ENCODE measurements at regions not wholly inside any gene's neighbourhood (a gene's known extent, or its start where the extent isn't known, plus 50 kb on each side); places are given as distances from the start of the nearest gene placed in this dataset.
"Not testable (repeated sequence)": the region's sequence is repeated elsewhere in the genome, so short reads cannot be mapped to it uniquely, and the experiment has no call there.

- DNase-seq = no peak
Observed at GRCh38 chrX:65610481-65610880, 57.0 kb upstream of the MSN start.

GRCh38 chrX:65610040-65610439, 57.4 kb upstream of the MSN start:
- no peak for DNase-seq

GRCh38 chrX:65609237-65609636, 58.2 kb upstream of the MSN start:
- no peak for DNase-seq

GRCh38 chrX:65608026-65608425, 59.4 kb upstream of the MSN start:
- no peak for DNase-seq

- DNase-seq = no peak
Observed at GRCh38 chrX:65607070-65607742, 60.2 kb upstream of the MSN start.

GRCh38 chrX:65602221-65602560, 65.3 kb upstream of the MSN start:
- no peak for DNase-seq

GRCh38 chrX:65601530-65602220, 65.8 kb upstream of the MSN start:
- DNase-seq = no peak

GRCh38 chrX:65601126-65601525, 66.3 kb upstream of the MSN start:
- no peak for DNase-seq

- no peak for DNase-seq
Observed at GRCh38 chrX:65600106-65600505, 65.5 kb upstream of the LAS1L start.

- DNase-seq = no peak
Observed at GRCh38 chrX:65598559-65599147, 64.1 kb upstream of the LAS1L start.

GRCh38 chrX:65596270-65597034, 61.9 kb upstream of the LAS1L start:
- DNase-seq = peak; percentile 40

- peak; percentile 90 for DNase-seq
Observed at GRCh38 chrX:65595460-65595876, 60.9 kb upstream of the LAS1L start.

GRCh38 chrX:65591206-65591605, 56.6 kb upstream of the LAS1L start:
- no peak for DNase-seq

- DNase-seq = no peak
Observed at GRCh38 chrX:65589304-65589703, 54.7 kb upstream of the LAS1L start.

- DNase-seq = no peak
Observed at GRCh38 chrX:65588795-65589194, 54.2 kb upstream of the LAS1L start.

- DNase-seq = no peak
Observed at GRCh38 chrX:65587616-65588526, 53.3 kb upstream of the LAS1L start.

GRCh38 chrX:65586491-65586890, 51.9 kb upstream of the LAS1L start:
- no peak for DNase-seq

- DNase-seq = not testable (repeated sequence)
Observed at GRCh38 chrX:65585226-65585625, 50.6 kb upstream of the LAS1L start.

All from activated naive CD4-positive, alpha-beta T cell treated with anti-CD3 and anti-CD28 coated beads, Interleukin-2, amount 50 U/mL, for 16 hours (primary cell).